ENCODE measurements at regions not wholly inside any gene's neighbourhood (a gene's known extent, or its start where the extent isn't known, plus 50 kb on each side); places are given as distances from the start of the nearest gene placed in this dataset.
"Not testable (repeated sequence)": the region's sequence is repeated elsewhere in the genome, so short reads cannot be mapped to it uniquely, and the experiment has no call there.

- H3K36me3 Mint-ChIP-seq (ENCODE audit: low read depth); DNase-seq; POLR2A ChIA-PET; H3K27me3 Mint-ChIP-seq; H3K27ac Mint-ChIP-seq; H3K4me1 Mint-ChIP-seq (ENCODE audit: low read depth); H3K4me3 Mint-ChIP-seq; ATAC-seq; intact Hi-C loops (cut with micrococcal nuclease); CTCF ChIA-PET; H3K9me3 Mint-ChIP-seq: not testable (repeated sequence)
These were observed 556.0 kb downstream of the PRIM2 start for GRCh38 chr6:57873424-57873823.

GRCh38 chr6:57876659-57877058, 559.2 kb downstream of the PRIM2 start:
- DNase-seq: not testable (repeated sequence)

DNA sequence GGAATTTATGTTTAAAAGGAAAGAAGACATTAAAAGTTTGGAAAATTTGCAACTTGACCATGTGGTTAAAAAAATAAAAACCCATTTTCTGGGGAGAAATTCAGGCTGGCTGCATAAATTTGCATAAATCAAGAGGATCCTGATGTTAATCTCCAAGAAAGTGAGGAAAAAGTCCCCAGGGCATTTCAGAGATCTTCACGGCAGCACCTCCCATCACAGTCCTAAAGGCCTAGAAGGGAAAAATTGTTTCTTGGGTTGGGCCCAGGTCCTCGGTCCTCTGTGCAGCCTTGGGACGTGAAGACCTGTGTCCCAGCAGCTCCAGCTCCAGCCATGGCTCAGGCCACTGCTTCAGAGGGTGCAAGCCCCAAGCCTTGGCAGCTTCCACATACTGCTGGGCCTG, 560.3 kb downstream of the PRIM2 start:
- H3K9me3 Mint-ChIP-seq; ATAC-seq; H3K27ac Mint-ChIP-seq; intact Hi-C loops (cut with micrococcal nuclease); CTCF ChIA-PET; H3K36me3 Mint-ChIP-seq (ENCODE audit: low read depth); DNase-seq; H3K4me1 Mint-ChIP-seq (ENCODE audit: low read depth); H3K27me3 Mint-ChIP-seq; H3K4me3 Mint-ChIP-seq; POLR2A ChIA-PET: not testable (repeated sequence)

More at GRCh38 chr6:57876659-57877058, 559.2 kb downstream of the PRIM2 start:
- ATAC-seq; H3K27ac Mint-ChIP-seq; intact Hi-C loops (cut with micrococcal nuclease); H3K4me1 Mint-ChIP-seq (ENCODE audit: low read depth); H3K4me3 Mint-ChIP-seq; H3K36me3 Mint-ChIP-seq (ENCODE audit: low read depth); H3K9me3 Mint-ChIP-seq; H3K27me3 Mint-ChIP-seq; CTCF ChIA-PET; POLR2A ChIA-PET: not testable (repeated sequence)

- H3K4me1 Mint-ChIP-seq (ENCODE audit: low read depth); CTCF ChIA-PET; POLR2A ChIA-PET; H3K9me3 Mint-ChIP-seq; intact Hi-C loops (cut with micrococcal nuclease); H3K27ac Mint-ChIP-seq; H3K36me3 Mint-ChIP-seq (ENCODE audit: low read depth); H3K27me3 Mint-ChIP-seq; ATAC-seq; DNase-seq; H3K4me3 Mint-ChIP-seq: not testable (repeated sequence)
These were observed 561.4 kb downstream of the PRIM2 start for GRCh38 chr6:57878792-57879191.

GRCh38 chr6:57898850-57899249, 581.4 kb downstream of the PRIM2 start:
- H3K27ac Mint-ChIP-seq; H3K9me3 Mint-ChIP-seq; H3K4me3 Mint-ChIP-seq; CTCF ChIA-PET; intact Hi-C loops (cut with micrococcal nuclease); ATAC-seq; H3K4me1 Mint-ChIP-seq (ENCODE audit: low read depth); H3K36me3 Mint-ChIP-seq (ENCODE audit: low read depth); DNase-seq; POLR2A ChIA-PET; H3K27me3 Mint-ChIP-seq: not testable (repeated sequence)

DNA sequence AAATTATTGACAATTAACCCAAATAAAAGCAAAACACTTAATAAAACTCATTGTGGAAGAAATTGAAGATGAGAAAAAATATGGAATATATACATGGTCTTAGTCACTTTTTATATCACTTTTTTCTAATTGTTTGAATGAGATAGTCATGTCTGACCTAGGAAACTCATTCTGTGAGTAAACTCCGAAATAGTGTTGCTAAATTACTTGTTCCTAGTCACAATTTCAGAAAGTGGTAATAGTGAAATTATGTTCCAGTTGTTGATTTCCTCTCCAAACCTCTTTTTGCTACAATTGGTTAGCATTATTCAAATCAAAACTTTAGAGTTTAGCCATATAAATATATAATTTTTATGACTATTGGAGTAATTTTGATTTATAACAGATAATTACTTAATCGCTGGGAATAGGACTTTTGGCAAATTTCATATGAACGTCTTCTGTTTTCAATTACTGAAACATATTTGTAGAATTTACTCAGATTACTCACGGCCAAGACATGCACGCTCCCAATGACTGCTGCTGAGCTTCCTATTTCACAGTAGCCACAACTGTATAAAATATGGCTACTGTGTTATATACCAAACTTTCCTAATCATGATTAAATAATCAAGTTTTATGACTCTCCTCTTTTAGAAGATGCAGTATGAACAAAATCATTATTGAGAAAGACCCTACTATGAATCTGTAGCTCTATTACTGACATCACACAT, 583.4 kb downstream of the PRIM2 start:
- H3K4me1 Mint-ChIP-seq (ENCODE audit: low read depth); ATAC-seq; H3K9me3 Mint-ChIP-seq; CTCF ChIA-PET; intact Hi-C loops (cut with micrococcal nuclease); H3K27ac Mint-ChIP-seq; H3K27me3 Mint-ChIP-seq; DNase-seq; H3K36me3 Mint-ChIP-seq (ENCODE audit: low read depth); POLR2A ChIA-PET; H3K4me3 Mint-ChIP-seq: not testable (repeated sequence)

DNA sequence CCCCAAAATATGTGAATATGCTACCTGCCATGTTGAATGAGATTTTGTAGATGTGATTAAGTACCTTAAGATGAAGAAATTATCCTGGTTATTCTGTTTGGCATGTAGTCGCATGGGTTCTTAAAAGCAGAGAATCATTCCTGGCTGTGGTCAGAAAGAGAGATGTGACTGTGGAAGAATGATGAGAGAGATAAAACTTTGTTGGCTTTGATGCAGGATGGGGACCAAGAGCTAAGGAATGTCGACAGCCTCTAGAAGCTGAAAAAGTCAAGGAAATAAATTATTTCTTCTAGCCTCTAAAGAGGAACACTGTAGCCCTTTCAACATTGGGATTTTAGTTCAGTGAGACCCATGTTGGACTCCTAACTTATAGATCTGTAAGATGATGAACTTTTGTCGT, 584.0 kb downstream of the PRIM2 start:
- intact Hi-C loops (cut with micrococcal nuclease); H3K36me3 Mint-ChIP-seq (ENCODE audit: low read depth); H3K27ac Mint-ChIP-seq; H3K4me3 Mint-ChIP-seq; H3K4me1 Mint-ChIP-seq (ENCODE audit: low read depth); DNase-seq; H3K9me3 Mint-ChIP-seq; ATAC-seq; H3K27me3 Mint-ChIP-seq; POLR2A ChIA-PET; CTCF ChIA-PET: not testable (repeated sequence)

GRCh38 chr6:57904356-57904755, 586.9 kb downstream of the PRIM2 start:
- H3K36me3 Mint-ChIP-seq (ENCODE audit: low read depth); ATAC-seq; H3K27me3 Mint-ChIP-seq; DNase-seq; H3K4me1 Mint-ChIP-seq (ENCODE audit: low read depth); H3K27ac Mint-ChIP-seq; intact Hi-C loops (cut with micrococcal nuclease); H3K4me3 Mint-ChIP-seq; H3K9me3 Mint-ChIP-seq; CTCF ChIA-PET; POLR2A ChIA-PET: not testable (repeated sequence)

DNA sequence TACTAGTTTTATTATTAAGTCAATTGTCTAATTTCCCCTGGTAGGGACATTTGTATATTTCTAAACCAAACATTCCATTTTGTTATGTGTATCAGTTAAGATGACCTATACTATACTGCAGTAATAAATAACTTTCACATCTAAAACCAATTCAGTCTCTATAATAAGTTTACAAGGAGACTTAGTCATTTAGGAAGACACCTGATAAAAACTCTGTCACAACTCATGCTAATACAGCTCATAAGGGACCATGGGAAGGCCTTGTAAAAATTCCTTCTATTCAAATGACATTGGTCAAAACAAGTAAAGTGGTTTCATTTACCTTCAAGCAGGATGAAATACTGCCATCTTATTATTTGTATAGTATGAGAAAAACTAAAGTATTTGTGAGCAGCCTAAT, 597.9 kb downstream of the PRIM2 start:
- H3K36me3 Mint-ChIP-seq (ENCODE audit: low read depth); ATAC-seq; CTCF ChIA-PET; H3K27me3 Mint-ChIP-seq; H3K9me3 Mint-ChIP-seq; H3K4me1 Mint-ChIP-seq (ENCODE audit: low read depth); POLR2A ChIA-PET; DNase-seq; H3K4me3 Mint-ChIP-seq; H3K27ac Mint-ChIP-seq; intact Hi-C loops (cut with micrococcal nuclease): not testable (repeated sequence)

DNA sequence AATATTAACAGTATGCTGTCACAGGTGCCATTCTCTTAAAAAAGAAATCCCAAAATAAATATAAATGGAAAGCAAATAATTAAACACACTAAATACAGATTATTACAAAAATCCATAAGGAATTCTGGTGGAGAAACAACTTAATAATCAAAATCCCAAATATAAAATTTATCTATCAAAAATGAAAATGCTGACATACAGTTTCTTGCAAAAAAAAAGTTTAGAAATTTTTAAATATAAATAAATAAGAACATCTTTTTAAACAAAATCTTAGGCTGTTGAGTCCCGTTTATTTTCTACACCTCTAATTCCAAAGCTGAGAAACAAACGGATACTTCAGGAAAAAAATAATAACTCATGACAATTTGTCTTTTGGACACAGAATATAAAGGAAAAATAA, 625.5 kb downstream of the PRIM2 start:
- CTCF ChIA-PET; H3K27me3 Mint-ChIP-seq; H3K36me3 Mint-ChIP-seq (ENCODE audit: low read depth); intact Hi-C loops (cut with micrococcal nuclease); H3K27ac Mint-ChIP-seq; H3K4me1 Mint-ChIP-seq (ENCODE audit: low read depth); H3K9me3 Mint-ChIP-seq; POLR2A ChIA-PET; ATAC-seq; H3K4me3 Mint-ChIP-seq; DNase-seq: not testable (repeated sequence)

GRCh38 chr6:57946084-57946768, 628.8 kb downstream of the PRIM2 start:
- H3K4me3 Mint-ChIP-seq; H3K4me1 Mint-ChIP-seq (ENCODE audit: low read depth); POLR2A ChIA-PET; CTCF ChIA-PET; H3K27me3 Mint-ChIP-seq; ATAC-seq; intact Hi-C loops (cut with micrococcal nuclease); H3K27ac Mint-ChIP-seq; H3K36me3 Mint-ChIP-seq (ENCODE audit: low read depth); DNase-seq; H3K9me3 Mint-ChIP-seq: not testable (repeated sequence)

DNA sequence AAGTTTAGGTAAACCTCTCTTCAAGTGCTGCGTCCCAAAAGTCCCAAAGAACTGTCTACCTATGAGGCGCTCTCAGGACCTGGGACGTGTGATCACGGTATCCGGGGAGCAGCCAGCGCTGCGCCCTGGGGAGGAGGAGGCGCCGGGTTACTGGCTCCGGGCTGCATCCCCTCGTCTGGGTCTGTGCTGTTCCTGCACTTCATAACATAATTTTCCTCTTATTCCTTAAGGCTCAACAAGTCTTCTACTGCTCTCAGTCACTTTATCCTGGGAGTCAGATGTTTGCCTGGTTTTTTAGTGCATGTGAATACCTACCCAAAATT, 629.3 kb downstream of the PRIM2 start:
- H3K9me3 Mint-ChIP-seq; H3K27ac Mint-ChIP-seq; H3K36me3 Mint-ChIP-seq (ENCODE audit: low read depth); H3K4me1 Mint-ChIP-seq (ENCODE audit: low read depth); intact Hi-C loops (cut with micrococcal nuclease); H3K27me3 Mint-ChIP-seq; H3K4me3 Mint-ChIP-seq; ATAC-seq; DNase-seq; CTCF ChIA-PET; POLR2A ChIA-PET: not testable (repeated sequence)

Data from activated CD8-positive, alpha-beta T cell treated with anti-CD3 and anti-CD28 coated beads for 36 hours (primary cell).